ENCODE measurements at regions not wholly inside any gene's neighbourhood (a gene's known extent, or its start where the extent isn't known, plus 50 kb on each side); places are given as distances from the start of the nearest gene placed in this dataset.
"Not testable (repeated sequence)": the region's sequence is repeated elsewhere in the genome, so short reads cannot be mapped to it uniquely, and the experiment has no call there.

DNA sequence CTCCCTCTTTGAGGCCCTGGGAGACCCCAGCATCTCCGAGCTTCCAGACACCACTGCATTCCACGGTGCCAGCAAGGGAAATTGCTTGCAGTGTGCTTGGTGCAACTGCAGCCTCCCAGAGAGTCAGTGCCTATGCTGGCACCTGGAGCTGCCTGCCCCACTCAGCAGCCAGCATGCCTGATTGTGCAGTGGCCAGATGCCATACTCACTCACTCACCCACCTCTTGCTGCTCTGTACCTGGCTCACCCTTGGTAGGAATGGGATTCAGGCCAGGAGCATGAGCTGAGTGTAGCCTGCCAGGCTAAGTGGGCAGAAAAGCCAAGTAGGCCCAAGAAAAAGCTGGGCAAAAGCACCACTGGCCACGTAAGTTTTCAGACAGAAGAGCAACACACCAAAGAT lies 651.4 kb downstream of the GABRG1 start:
- no peaks in the 10 kb centered on the region for H3K9me3 ChIP-seq
- no peak for DNase-seq
- no peak for TF ChIP-seq POLR2A (IDR thresholded peaks at IDR 0.05)
- TF ChIP-seq, protein P1, sequence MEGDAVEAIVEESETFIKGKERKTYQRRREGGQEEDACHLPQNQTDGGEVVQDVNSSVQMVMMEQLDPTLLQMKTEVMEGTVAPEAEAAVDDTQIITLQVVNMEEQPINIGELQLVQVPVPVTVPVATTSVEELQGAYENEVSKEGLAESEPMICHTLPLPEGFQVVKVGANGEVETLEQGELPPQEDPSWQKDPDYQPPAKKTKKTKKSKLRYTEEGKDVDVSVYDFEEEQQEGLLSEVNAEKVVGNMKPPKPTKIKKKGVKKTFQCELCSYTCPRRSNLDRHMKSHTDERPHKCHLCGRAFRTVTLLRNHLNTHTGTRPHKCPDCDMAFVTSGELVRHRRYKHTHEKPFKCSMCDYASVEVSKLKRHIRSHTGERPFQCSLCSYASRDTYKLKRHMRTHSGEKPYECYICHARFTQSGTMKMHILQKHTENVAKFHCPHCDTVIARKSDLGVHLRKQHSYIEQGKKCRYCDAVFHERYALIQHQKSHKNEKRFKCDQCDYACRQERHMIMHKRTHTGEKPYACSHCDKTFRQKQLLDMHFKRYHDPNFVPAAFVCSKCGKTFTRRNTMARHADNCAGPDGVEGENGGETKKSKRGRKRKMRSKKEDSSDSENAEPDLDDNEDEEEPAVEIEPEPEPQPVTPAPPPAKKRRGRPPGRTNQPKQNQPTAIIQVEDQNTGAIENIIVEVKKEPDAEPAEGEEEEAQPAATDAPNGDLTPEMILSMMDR (IDR thresholded peaks at IDR 0.05) = no peak
- H3K27me3 ChIP-seq = no peaks in the 10 kb centered on the region
- H3K27ac ChIP-seq = no peak overlapping the region
- no peak overlapping the region for H3K4me3 ChIP-seq
- H3K36me3 ChIP-seq = no peaks in the 10 kb centered on the region
- H3K4me1 ChIP-seq = no peaks in the 10 kb centered on the region

DNA sequence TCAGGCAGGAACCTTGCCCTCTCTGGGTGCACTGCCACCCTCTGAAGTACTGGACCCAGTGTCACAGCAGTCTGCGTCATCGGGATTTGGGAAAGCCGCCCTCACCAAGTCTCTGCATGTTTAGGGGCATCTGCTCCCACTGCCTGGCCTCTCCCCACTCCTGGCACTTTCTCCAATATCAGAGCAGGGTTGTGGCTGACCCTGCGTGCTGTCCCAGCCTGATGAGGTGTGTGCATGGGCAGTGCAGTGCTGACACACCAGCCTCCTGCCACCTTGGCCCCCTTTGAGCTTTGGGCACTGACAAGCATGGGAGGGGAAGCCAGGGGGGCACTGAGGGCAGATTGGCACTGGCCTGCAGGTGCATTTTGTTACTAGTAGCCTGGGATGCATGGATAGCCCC lies 652.5 kb downstream of the GABRG1 start:
- Histone ChIP-seq H3K4me3 (no peak overlapping the region), H3K36me3 (no peaks in the 10 kb centered on the region)

DNA sequence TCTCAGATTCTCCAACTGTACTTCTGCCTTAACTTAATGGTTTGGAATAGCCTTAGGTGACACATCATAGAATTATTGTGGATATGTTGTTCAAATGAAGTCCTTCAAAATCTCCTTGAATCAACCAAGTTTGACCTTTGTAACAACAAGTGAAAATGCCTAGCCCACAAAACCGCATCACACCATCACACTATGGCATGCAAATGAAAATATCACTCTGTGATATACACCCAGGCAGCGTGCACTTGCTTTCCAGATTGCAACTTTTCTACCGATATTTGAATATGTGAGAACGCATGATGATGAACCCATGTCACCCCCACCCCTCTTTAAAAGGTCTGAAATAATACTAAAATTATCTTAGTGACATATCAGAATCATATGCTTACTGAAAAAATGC lies 656.7 kb downstream of the GABRG1 start:
- TF ChIP-seq, protein P1 (IDR thresholded peaks at IDR 0.05) = no peak
- TF ChIP-seq POLR2A (IDR thresholded peaks at IDR 0.05) = no peak
- Histone ChIP-seq H3K4me3 (no peak overlapping the region), H3K4me1 (no peaks in the 10 kb centered on the region), H3K27me3 (no peaks in the 10 kb centered on the region), H3K9me3 (no peaks in the 10 kb centered on the region), H3K36me3 (no peaks in the 10 kb centered on the region), H3K27ac (no peak overlapping the region)
- no peak for DNase-seq

More for the DNA sequence above, 652.5 kb downstream of the GABRG1 start:
- no peak overlapping the region for H3K27ac ChIP-seq
- H3K4me1 ChIP-seq = no peaks in the 10 kb centered on the region
- H3K9me3 ChIP-seq = no peaks in the 10 kb centered on the region
- TF ChIP-seq, protein P1 (IDR thresholded peaks at IDR 0.05) = no peak
- no peak for TF ChIP-seq POLR2A (IDR thresholded peaks at IDR 0.05)
- no peak for DNase-seq
- H3K27me3 ChIP-seq = no peaks in the 10 kb centered on the region

DNA sequence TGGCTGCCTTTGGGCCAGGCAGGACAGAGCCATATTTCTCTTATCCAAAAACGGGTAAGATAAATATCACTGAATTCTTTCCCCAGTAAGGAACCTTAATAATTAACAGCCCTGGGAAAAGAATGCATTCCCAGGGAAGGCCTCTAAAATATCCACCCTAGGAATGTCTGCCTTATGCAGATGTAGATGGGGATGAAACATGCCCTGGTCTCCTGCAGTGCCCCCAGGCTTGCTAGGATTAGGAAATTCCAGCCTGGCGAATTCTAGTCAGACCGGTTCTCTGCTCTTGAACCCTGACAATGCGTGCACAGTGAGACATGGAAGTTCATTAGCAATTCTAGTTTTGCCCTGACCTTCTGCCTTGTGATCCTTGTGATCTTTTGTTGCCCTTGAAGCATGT lies 663.7 kb downstream of the GABRG1 start:
- not testable (repeated sequence) for H3K4me3 ChIP-seq, H3K27me3 ChIP-seq, DNase-seq, H3K36me3 ChIP-seq, H3K9me3 ChIP-seq, H3K4me1 ChIP-seq, H3K27ac ChIP-seq

DNA sequence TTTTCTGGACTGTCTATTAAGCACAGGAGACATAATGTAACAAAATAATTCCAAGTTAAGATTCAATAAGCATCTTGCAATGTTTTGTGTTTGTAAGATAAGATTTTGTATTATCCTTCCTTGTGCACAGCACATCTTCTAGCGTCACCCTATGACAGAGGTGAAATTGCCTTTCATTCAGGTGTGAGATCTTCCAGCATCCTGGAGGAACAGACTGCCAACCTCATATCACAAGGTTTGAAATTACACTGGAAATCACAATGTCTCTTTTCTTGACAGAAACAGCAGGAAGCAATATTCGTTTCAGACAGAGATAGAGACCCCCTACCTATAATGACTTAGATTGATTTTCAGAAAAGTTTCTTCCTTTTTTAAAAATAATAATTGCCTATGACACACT lies 668.6 kb downstream of the GABRG1 start:
- no peak overlapping the region for H3K4me3 ChIP-seq
- H3K36me3 ChIP-seq = no peaks in the 10 kb centered on the region
- TF ChIP-seq, protein P1 (IDR thresholded peaks at IDR 0.05) = no peak
- no peak for TF ChIP-seq POLR2A (IDR thresholded peaks at IDR 0.05)
- no peaks in the 10 kb centered on the region for H3K27me3 ChIP-seq
- no peaks in the 10 kb centered on the region for H3K4me1 ChIP-seq
- no peak overlapping the region for H3K27ac ChIP-seq
- DNase-seq = no peak
- no peaks in the 10 kb centered on the region for H3K9me3 ChIP-seq

DNA sequence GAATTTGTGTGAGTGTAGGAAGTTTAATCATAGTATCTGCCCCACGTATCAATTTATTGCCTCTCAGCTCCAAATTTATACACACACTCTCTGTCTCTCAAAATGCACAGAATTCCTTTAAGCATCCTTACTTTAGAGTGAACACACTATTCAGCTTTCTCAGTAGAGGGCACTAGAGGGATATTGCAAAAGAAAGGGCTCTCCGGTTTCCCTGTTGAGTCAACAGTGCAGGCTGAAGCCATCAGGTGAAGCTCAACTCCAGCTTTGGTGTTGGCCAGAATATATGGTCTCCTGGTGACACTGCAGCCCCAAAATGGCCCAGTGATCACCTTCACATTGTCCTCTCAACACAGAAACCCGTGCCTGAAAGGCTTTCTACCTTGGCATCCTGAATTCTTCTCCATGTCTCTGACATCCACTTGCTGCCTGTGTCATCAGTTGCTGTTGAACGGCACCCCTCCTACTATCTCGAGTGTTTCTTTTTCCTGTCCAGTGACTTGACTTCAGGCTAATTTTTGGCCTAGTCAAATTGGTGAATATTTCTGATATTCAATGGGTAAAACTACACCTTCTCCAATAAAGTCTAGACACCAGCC lies 670.5 kb downstream of the GABRG1 start:
- Histone ChIP-seq H3K27ac (no peak overlapping the region), H3K27me3 (no peaks in the 10 kb centered on the region), H3K9me3 (no peaks in the 10 kb centered on the region), H3K4me3 (no peak overlapping the region), H3K4me1 (no peaks in the 10 kb centered on the region), H3K36me3 (no peaks in the 10 kb centered on the region)
- no peak for DNase-seq
- TF ChIP-seq POLR2A (IDR thresholded peaks at IDR 0.05) = no peak
- TF ChIP-seq, protein P1 (IDR thresholded peaks at IDR 0.05) = peak in 4 of 6 experiments; percentile 24 to 50 (median 40)

All from Peyer's patch (tissue), 4 donors.